Uterus (tissue), 2 donors: ENCODE measurements at regions not wholly inside any gene's neighbourhood (a gene's known extent, or its start where the extent isn't known, plus 50 kb on each side); places are given as distances from the start of the nearest gene placed in this dataset.

Experiments
- CTCF ChIP-seq, 4 experiments: fragments of 200-600 bp in 2 of 4; fragments of 450-650 bp in 2 of 4; sonication (generic) in 2 of 4; IDR thresholded peaks; one replicate each; pipeline ENCODE4 v1.5.1; 2016 to 2019; ENCODE audit warnings: antibody characterized with exemption in 4 of 4, mild to moderate bottlenecking in 2 of 4, moderate library complexity in 1 of 4
- POLR2A ChIP-seq, 2 donors: fragments of 450-650 bp; IDR thresholded peaks; one replicate each; pipeline ENCODE4 v1.6.1; 2016; ENCODE audit warnings: antibody characterized with exemption in 2 of 2, mild to moderate bottlenecking in 1 of 2, moderate library complexity in 1 of 2

- no peak for TF ChIP-seq CTCF (IDR thresholded peaks at IDR 0.05)
- TF ChIP-seq POLR2A (IDR thresholded peaks at IDR 0.05) = no peak
These were observed 90.8 kb upstream of the HS6ST1 start for GRCh38 chr2:128409326-128410034.
